ENCODE measurements at regions not wholly inside any gene's neighbourhood (a gene's known extent, or its start where the extent isn't known, plus 50 kb on each side); places are given as distances from the start of the nearest gene placed in this dataset.
"Not testable (repeated sequence)": the region's sequence is repeated elsewhere in the genome, so short reads cannot be mapped to it uniquely, and the experiment has no call there.

DNA sequence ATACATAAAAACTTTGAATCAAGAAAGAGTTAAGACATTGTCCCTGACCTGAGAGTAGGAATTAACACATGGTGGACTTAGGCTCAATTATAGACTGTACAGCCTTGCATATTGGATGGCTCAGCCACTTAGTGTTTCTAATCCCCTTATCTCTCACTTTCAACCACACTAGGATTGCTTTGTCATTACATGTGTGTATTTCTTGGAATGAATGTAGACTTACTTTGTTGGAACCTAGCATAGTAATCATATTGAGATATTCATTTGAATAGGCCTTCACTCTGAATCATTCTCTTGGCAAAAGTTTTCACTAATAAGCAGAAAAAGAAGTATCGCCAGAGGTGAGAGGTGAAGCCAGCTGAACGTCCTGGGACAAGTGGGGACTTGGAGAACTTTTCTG is 1973.9 kb upstream of the FLRT2 start:
- ChIA-PET POLR2A (no interaction called here), CTCF (no interaction called here)

DNA sequence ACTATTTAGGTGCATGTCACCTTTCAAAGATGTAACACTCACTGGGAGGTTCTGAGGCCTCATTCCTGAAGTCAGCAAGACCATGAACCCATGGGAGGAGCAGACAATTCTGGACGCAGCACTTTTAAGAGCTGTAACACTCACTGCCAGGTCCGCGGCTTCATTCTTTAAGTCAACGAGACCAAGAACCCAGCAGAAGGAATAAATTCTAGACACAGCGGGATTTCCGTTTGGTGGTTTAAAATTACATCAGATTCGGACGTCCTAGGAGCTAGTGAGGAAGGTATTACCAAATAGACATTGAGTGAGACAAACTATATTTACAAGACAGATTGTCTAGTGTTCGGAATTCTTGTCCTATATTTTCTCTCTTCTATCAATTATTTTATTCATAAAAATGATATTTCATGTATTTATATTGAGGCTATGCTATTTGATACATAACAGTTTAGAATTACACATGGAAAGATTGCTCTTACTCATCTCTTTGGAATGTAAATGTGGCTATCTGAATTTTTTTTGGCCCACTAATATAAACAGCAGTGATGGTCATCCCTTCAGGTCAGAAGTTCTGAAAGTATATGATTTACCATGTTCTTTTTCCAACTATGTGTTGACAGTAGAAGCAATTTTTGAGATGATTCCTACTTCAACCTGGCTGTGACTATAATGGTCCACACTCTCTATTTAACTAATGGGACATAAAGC is 1973.0 kb upstream of the FLRT2 start:
- ChIA-PET POLR2A (no interaction called here), CTCF (no interaction called here)

DNA sequence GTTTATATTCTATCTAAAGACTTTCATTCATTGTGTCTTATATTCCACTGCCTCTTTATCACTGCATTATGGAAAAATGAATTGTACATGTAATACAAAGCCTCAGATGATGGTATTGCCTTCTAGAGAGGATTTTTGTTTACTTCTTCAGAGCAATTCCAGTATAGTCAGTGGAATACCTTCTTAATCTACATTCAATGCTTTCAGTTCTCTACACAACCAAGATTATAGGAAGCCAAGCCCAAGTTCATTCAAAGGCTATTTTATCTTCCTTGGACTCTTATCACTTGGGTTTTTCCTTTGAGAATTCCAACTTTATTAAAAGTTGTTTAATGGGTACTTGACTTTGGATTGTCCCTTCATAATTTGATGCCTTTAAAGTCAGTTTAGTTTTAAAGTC is 1971.0 kb upstream of the FLRT2 start:
- POLR2A ChIA-PET = no interaction called here
- CTCF ChIA-PET = no interaction called here

DNA sequence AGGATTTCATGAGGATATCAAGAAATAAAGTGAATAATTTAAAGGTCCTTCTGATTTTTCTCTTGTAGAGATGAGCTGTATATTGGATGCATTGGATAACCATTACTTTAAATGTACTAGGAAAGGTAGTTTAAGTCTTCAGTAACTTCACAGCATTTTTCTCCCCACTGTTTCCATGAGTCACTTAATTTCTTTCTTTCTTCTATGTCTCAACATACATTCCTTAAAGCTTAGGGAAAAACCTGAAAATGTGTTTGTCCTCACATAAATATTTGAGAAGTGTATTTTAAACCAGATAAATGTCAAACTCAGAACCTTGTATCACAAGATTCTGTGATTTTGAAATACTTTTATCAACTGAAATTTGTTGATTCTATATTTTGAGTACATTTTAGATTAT is 1970.2 kb upstream of the FLRT2 start:
- ChIA-PET CTCF (no interaction called here), POLR2A (no interaction called here)

DNA sequence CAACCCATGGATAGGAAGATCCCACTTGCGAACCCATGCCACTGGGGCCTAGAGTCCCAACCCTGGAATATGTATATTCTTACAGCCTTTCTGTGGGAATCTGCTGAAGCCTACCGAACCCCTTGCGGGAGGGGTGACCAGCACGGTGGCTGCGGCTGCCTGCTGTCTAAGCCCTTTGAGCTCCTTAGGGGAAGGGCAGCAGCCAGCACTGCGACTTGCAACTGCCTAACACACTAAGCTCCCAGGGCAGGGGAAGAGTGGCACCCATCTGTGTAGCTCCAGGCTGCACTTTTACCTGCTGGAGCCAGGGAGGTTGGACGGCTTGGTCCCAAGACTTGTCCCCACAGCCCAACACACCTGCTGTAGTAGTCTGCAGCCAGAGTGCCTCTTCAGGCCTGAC is 1968.7 kb upstream of the FLRT2 start:
- ChIA-PET CTCF (no interaction called here), POLR2A (no interaction called here)

DNA sequence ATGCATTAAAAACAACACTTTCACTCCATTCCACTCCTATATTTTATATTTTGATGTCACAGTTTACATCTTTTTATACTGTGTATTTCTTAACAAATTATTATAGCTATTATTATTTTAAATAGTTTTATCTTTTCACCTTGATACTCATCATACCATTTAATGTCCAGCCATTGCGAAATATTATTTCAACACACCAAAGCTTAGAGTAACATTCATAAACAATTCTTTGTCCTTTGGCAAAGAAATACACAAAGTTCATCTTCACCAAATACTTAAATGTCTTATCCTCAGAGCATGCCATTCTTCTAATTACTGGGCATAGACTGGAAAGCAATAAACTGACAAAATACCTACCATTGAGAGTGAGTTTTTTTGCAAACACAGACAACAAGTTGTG is 1963.4 kb upstream of the FLRT2 start:
- CTCF ChIA-PET = no interaction called here
- POLR2A ChIA-PET = no interaction called here

DNA sequence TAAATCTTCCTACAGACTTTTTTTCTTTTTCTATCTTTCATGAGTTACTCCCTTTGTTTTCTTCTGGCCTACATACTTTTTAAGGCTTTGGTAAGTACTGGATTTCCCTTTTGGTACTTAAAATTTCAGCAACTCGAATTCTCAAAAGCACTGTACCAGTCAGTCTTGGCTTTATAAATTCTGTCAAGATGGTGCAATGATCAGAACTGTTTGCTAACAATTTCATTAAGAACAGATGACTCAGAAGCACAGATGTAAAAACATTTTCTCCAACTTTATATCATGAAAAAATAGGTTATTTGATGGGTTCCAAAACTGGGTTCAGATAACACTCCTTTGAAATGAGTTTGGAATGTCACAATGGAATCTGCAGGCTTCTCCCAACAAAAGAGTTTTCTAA is 1961.8 kb upstream of the FLRT2 start:
- POLR2A ChIA-PET = no interaction called here

DNA sequence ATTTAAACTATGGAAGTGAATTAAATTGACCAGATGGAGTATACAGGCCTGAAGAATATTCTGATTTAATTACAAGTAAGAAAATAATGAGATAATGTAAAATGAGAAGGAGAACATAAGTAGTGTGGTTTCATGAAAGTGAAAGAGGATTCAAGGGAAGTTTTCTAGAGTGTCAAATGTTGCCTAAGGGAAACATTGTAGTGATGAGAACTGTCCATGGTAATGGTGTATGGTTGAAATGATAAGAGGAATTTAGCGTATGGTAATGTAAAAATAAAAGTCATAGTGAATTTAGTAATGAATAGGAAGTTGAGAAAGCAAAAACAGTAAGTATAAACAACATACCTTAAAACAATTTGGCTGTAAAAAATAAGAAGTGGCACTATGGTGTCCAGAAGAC is 1954.6 kb upstream of the FLRT2 start:
- POLR2A ChIA-PET = no interaction called here
- CTCF ChIA-PET = no interaction called here

More for the DNA sequence above, 1961.8 kb upstream of the FLRT2 start:
- CTCF ChIA-PET = no interaction called here

DNA sequence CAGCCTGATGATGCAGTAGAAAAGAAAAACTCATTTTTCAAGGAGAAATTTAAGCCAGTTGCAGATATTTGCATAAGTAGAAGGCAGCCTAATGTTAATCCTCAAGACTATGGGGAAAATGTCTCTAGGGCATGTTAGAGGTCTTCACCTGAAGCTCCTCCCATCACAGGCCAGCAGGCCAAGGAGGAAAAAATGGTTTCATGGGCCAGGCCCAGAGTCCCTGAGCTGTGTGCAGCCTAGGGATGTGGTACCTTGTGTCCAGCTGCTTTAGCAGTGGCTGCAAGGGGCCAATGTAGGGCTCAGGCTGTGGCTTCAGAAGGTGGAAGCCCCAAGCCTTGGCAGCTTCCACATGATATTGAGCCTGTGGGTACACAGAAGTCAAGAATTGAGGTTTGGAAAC is 1946.7 kb upstream of the FLRT2 start:
- ChIA-PET POLR2A (no interaction called here), CTCF (no interaction called here)

DNA sequence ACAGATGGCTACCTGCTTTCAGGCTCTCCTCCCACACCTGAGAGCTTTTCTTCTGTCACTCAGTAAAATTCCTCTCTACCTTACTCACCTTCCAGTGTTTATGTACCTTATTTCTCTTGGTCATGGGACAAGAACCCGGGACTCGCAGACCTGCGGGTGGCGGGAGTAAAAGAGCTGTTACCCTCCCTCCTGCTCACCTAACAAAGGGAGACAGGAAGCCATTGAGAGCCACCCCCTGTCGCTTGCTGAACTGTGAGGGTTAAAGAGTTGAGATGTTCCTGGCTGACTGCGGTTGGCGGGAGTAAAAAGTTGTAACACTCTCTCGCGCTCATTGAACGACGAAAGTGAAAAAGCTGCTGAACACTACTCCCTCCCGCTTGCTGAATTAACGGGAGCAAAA is 1935.1 kb upstream of the FLRT2 start:
- ChIA-PET POLR2A (no interaction called here), CTCF (no interaction called here)

DNA sequence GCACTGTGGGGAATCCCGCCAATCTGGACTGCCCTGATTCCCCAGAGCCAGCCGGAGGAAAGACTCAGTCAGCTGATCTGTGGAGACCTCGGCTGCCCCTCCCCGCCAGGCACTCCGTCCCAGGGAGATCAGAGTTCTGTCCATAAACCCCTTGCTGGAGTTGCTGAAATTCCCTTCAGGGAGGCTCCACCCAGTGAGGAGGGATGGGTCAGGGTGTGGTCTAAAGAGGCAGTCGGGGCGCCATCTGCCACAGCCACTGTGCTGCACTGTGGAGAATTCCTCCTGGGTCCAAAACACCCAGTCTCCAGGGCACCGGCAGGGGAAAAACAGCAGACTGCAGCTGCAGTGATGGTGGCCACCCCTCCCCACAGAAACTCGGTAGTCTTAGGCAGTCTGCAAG is 1922.3 kb upstream of the FLRT2 start:
- ChIA-PET CTCF (no interaction called here), POLR2A (no interaction called here)

DNA sequence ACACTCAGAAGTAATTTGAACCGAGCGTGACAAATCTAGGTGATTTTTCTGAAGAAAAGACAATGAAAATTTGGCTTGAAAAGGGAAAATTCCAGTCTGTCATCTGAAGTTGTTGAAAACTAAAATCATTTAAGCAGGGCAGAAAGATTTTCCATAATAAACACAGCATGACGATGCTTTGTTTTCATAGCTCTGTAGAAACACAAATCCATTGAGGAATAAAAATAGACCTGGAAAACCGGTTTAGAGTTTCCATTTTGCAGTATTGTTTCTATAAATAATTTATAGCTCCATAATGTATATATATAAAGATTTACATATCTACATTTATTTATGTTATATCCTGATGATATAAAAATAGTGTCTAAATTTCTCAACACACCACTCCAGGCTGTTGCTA is 1918.5 kb upstream of the FLRT2 start:
- ChIA-PET CTCF (no interaction called here), POLR2A (no interaction called here)

DNA sequence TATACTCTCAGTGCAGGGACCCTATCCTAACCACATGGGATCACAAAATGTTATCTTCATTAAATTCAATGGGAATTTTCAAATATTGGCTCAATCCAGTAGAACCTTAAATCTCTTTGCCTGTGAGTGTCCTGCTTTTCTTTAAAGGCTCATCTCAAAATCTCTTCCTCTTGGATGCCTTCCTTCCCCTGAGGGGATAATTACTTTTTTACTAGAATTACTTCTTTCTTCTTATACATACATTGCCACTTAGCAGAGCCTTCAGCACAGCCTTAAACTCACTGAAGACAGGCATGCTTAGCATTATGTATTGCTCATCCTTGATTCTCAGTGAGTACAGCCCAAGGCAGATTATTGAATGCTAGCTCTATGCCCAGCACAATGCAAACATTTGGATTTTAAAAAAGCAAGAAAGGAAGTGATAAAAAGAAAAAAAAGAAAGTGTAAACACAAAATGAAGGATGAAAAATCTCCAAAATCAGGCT is 1918.0 kb upstream of the FLRT2 start:
- CTCF ChIA-PET = no interaction called here
- POLR2A ChIA-PET = no interaction called here

DNA sequence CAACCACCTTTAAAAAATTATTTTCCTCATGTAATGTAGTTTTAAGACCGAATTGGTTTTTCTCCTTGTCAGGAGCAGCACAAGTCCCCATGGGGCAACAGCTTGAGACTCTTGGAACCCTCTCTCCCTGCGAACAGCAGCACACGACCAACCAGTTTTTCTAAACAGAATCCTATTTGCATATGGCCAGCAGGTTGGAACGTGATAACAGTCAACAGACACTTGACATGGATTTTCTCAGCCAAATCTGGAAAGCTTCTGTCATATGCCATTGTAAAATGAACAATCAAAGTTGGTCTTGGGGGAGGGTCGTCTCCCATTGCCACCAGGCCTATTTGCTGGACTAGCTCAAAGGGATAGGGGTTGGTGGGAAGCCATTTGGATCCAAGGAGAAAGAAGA is 1915.0 kb upstream of the FLRT2 start:
- POLR2A ChIA-PET = no interaction called here
- CTCF ChIA-PET = no interaction called here

DNA sequence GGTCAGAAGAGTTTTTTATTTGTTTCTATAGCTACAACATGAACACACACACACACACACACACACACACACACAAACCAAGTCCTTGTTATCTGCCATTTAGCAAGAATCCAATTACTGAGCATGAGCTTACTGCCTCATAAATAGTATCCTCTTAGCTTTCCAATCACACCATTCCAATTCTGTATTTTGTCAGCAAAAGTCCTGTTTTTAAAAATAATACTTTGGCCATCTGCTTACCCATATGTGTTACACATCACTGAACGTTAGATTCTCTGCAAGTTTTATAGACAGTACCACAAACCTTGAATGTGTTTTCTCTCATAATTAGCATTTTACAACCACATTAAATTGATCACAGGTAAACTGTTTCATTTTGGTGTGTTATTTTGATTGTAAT is 1905.4 kb upstream of the FLRT2 start:
- ChIA-PET POLR2A (no interaction called here), CTCF (no interaction called here)

DNA sequence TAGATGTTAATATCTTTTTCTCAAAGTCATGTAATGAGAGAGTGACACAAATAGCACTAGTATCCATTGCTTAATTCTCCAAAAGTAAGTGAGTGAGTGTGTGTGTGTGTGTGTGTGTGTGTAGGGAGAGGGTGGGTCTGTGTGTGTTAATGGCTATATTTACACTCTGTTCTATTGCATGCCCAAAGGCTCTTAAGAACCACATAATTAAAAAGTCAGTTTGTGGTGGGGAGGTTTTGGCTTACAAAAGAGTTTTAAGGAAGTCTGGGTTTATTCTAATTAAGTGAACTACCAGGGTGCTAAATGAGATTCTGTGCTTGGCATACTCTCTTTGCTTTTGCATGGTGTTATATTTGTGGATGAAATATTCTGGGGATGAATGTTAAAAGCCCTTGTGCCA is 1897.6 kb upstream of the FLRT2 start:
- CTCF ChIA-PET = no interaction called here
- POLR2A ChIA-PET = no interaction called here

DNA sequence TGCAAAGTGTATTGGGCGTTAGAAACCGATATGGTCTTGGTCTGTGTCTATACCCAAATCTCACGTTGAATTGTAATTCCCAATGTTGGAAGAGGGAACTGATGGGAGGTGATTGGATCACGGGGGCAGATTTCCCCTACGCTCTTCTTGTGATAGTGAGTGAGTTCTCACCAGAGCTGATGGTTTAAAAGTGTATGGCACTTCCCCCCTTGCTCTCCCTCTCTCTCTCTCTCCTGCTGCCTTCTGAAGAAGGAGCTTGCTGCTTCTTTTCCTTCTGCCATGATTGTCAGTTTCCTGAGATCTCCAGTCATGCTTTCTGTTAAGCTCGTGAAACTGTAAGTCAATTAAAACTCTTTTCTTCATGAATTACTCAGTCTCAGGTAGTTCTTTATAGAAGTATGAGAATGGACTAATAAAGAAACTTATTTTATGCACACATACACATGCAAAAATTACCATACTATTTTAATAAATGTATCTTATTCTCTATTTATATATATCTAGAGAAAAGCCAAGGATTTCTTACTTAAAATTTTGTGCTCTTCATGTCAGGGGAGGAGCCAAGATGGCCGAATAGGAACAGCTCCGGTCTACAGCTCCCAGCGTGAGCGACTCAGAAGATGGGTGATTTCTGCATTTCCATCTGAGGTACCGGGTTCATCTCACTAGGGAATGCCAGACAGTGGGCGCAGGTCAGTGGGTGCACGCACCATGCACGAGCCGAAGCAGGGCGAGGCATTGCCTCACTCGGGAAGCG is 1891.0 kb upstream of the FLRT2 start:
- CTCF ChIA-PET = no interaction called here
- POLR2A ChIA-PET = no interaction called here

DNA sequence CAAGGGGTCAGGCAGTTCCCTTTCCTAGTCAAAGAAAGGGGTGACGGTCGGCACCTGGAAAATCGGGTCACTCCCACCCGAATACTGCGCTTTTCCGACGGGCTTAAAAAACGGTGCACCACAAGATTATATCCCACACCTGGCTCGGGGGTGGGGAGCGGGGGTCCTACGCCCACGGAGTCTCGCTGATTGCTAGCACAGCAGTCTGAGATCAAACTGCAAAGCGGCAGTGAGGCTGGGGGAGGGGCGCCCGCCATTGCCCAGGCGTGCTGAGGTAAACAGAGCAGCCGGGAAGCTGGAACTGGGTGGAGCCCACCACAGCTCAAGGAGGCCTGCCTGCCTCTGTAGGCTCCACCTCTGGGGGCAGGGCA is 1890.5 kb upstream of the FLRT2 start:
- POLR2A ChIA-PET, CTCF ChIA-PET: not testable (repeated sequence)

DNA sequence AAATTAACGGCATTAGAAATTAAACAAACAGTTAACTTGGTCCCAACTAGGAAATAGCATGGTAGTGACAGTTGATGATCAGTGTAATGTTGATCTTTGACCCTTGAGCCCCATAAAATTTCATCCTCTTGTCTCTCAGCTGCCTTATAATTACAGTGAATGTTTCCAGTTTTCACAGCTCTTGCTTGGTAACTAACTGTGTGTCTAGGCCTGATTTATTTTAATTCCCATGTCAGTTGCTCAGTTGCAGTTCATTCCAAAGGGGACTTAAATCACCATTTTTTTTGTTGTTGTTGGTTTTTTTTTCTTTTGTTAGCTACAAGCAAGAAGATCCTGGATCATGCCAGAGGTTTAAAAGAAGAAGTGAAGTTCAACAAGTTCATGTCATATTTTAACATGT is 1883.7 kb upstream of the FLRT2 start:
- ChIA-PET POLR2A (no interaction called here), CTCF (interaction anchor here (0.6 kb wide), 1 partner anchor 73 kb away, joined by 3 read pairs; no protein-coding TSS in a partner anchor)

DNA sequence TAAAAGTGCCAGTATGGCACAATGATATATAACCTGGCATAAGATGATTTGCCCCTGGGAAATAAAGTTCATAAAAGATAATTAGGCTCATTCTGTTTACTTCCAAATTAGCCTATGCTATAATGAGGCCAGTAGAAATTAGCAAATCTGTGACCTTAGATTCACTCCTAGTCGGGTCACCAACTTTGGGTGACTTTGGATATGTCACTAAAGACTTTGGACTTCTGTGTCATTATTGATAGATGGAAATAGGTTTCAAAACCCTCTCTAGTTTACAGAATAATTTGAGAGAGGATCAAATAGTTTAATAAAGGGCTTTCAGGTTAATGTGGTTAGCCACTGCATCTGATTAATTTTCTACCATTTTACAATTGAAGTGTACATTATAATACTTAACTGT is 1869.3 kb upstream of the FLRT2 start:
- POLR2A ChIA-PET = no interaction called here
- CTCF ChIA-PET = no interaction called here

DNA sequence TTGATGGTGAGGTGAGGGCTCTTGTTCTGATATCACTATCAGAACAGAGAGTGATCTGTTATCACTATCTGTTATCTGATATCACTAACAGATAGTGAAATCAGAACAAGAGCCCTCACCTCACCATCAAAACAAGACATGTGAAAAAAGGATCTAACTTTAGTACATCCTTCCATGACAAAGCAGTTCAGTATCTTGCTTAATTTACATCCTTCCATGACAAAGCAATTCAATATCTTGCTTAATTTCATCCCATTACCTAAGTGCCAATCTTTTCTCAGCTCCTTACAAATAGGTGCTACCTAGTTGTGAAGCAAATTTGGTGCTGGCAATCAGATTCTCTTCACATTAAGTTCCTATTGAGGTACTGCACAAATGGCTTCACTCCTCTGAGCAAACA is 1865.6 kb upstream of the FLRT2 start:
- POLR2A ChIA-PET = no interaction called here
- CTCF ChIA-PET = no interaction called here

DNA sequence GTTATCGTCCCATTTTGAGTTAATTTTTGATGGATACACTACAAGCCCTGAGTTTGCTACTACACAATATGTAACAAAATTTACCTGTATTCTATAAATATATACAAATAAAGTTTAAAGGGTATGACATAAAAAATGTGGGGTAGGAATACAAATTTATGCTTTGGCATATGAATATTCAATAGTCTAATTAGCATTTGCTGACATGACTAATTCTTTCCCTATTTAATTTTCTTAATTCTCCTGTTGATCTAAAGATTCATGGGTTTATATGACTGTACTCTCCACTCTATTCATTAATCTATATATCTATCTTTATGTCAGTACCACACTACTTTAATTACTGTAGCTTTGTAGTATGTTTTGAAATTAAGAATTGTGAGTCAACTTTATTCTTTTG is 1840.7 kb upstream of the FLRT2 start:
- ChIA-PET CTCF (no interaction called here), POLR2A (no interaction called here)
